ENCODE measurements at regions not wholly inside any gene's neighbourhood (a gene's known extent, or its start where the extent isn't known, plus 50 kb on each side); places are given as distances from the start of the nearest gene placed in this dataset.

- TF ChIP-seq CTCF (IDR thresholded peaks at IDR 0.05), result no peak
- TF ChIP-seq ZMAT4 (CRISPR knock-in tag; IDR thresholded peaks at IDR 0.05), result no peak
- TF ChIP-seq, protein P1, sequence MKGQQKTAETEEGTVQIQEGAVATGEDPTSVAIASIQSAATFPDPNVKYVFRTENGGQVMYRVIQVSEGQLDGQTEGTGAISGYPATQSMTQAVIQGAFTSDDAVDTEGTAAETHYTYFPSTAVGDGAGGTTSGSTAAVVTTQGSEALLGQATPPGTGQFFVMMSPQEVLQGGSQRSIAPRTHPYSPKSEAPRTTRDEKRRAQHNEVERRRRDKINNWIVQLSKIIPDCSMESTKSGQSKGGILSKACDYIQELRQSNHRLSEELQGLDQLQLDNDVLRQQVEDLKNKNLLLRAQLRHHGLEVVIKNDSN (CRISPR knock-in tag; IDR thresholded peaks at IDR 0.05), result no peak
- no peak for TF ChIP-seq ATF1 (CRISPR knock-in tag; IDR thresholded peaks at IDR 0.05)
- TF ChIP-seq, protein P2, sequence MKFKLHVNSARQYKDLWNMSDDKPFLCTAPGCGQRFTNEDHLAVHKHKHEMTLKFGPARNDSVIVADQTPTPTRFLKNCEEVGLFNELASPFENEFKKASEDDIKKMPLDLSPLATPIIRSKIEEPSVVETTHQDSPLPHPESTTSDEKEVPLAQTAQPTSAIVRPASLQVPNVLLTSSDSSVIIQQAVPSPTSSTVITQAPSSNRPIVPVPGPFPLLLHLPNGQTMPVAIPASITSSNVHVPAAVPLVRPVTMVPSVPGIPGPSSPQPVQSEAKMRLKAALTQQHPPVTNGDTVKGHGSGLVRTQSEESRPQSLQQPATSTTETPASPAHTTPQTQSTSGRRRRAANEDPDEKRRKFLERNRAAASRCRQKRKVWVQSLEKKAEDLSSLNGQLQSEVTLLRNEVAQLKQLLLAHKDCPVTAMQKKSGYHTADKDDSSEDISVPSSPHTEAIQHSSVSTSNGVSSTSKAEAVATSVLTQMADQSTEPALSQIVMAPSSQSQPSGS (CRISPR knock-in tag; IDR thresholded peaks at IDR 0.05; ENCODE audit: borderline replicate concordance, low read depth), result no peak
- TF ChIP-seq ZNF263 (CRISPR knock-in tag; IDR thresholded peaks at IDR 0.05; ENCODE audit: low read depth), result no peak
- TF ChIP-seq, protein P3, sequence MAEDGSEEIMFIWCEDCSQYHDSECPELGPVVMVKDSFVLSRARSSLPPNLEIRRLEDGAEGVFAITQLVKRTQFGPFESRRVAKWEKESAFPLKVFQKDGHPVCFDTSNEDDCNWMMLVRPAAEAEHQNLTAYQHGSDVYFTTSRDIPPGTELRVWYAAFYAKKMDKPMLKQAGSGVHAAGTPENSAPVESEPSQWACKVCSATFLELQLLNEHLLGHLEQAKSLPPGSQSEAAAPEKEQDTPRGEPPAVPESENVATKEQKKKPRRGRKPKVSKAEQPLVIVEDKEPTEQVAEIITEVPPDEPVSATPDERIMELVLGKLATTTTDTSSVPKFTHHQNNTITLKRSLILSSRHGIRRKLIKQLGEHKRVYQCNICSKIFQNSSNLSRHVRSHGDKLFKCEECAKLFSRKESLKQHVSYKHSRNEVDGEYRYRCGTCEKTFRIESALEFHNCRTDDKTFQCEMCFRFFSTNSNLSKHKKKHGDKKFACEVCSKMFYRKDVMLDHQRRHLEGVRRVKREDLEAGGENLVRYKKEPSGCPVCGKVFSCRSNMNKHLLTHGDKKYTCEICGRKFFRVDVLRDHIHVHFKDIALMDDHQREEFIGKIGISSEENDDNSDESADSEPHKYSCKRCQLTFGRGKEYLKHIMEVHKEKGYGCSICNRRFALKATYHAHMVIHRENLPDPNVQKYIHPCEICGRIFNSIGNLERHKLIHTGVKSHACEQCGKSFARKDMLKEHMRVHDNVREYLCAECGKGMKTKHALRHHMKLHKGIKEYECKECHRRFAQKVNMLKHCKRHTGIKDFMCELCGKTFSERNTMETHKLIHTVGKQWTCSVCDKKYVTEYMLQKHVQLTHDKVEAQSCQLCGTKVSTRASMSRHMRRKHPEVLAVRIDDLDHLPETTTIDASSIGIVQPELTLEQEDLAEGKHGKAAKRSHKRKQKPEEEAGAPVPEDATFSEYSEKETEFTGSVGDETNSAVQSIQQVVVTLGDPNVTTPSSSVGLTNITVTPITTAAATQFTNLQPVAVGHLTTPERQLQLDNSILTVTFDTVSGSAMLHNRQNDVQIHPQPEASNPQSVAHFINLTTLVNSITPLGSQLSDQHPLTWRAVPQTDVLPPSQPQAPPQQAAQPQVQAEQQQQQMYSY (CRISPR knock-in tag; IDR thresholded peaks at IDR 0.05), result no peak
- no peak for TF ChIP-seq STAT6 (CRISPR knock-in tag; conservative IDR thresholded peaks at IDR 0.05; ENCODE audit: low read depth)
- no peak for TF ChIP-seq MYBL2 (CRISPR knock-in tag; IDR thresholded peaks at IDR 0.05)
These were observed 122.0 kb downstream of the SEMA6D start for GRCh38 chr15:47839233-47839825.
